OCI-LY7 (cell line): ENCODE measurements at regions not wholly inside any gene's neighbourhood (a gene's known extent, or its start where the extent isn't known, plus 50 kb on each side); places are given as distances from the start of the nearest gene placed in this dataset.

Experiments
- BruUV-seq: library from RNA; stranded (reverse); fragments of 400-500 nt; replicated peaks from 2 replicates; lab custom pipeline; 2021; lab: Mats Ljungman, UMichigan
- CTCF ChIA-PET: fragments of 300-600 bp; sonication (Branson Sonifier 250); formaldehyde crosslinking; loops from one replicate; lab custom pipeline; 2022; ENCODE audit warnings: antibody characterized with exemption; ENCODE audit not compliant: unreplicated experiment; lab: Charles Lee
- POLR2A ChIA-PET: fragments of 300-600 bp; sonication (Branson Sonifier 250); formaldehyde crosslinking; loops from one replicate; lab custom pipeline; 2022; ENCODE audit warnings: antibody characterized with exemption; lab: Charles Lee
- DNase-seq: peaks from one replicate; pipeline ENCODE4 v3.0.0-alpha.2; 2015; ENCODE audit warnings: low spot score
- H2AFZ ChIP-seq: fragments of 200-600 bp; sonication (generic), shearing (Covaris generic); 2 replicates; pipeline ENCODE4 v1.6.1; 2014; ENCODE audit warnings: mild to moderate bottlenecking, antibody characterized with exemption, low read length, moderate library complexity
- H3K27ac ChIP-seq: fragments of 200-600 bp; sonication (generic); 2 replicates; pipeline ENCODE4 v1.5.1; 2014; ENCODE audit warnings: mixed run types, low read depth, mild to moderate bottlenecking, moderate library complexity, low read length, inconsistent platforms; ENCODE audit not compliant: poor library complexity, severe bottlenecking
- H3K36me3 ChIP-seq: fragments of 200-600 bp; sonication (generic); 2 replicates; pipeline ENCODE4 v1.6.1; 2014; ENCODE audit warnings: mild to moderate bottlenecking, antibody characterized with exemption, low read length, moderate library complexity, mixed read lengths; ENCODE audit not compliant: insufficient read depth
- H3K4me1 ChIP-seq: fragments of 200-600 bp; sonication (generic); 2 replicates; pipeline ENCODE4 v1.5.1; 2014; ENCODE audit warnings: mild to moderate bottlenecking, low read length; ENCODE audit not compliant: insufficient read depth, poor library complexity, severe bottlenecking
- H3K4me2 ChIP-seq: fragments of 200-600 bp; sonication (generic); 2 replicates; pipeline ENCODE4 v1.6.1; 2014; ENCODE audit warnings: mild to moderate bottlenecking, low read length
- H3K4me3 ChIP-seq: fragments of 200-600 bp; sonication (generic); 2 replicates; pipeline ENCODE4 v1.5.1; 2014; ENCODE audit warnings: mild to moderate bottlenecking, low read depth, low read length; ENCODE audit not compliant: poor library complexity, severe bottlenecking
- H3K79me2 ChIP-seq: fragments of 200-600 bp; sonication (generic); 2 replicates; pipeline ENCODE4 v1.6.1; 2016; ENCODE audit warnings: low read depth, mild to moderate bottlenecking, low read length, moderate library complexity, mixed read lengths; ENCODE audit not compliant: insufficient read depth
- H3K9me2 ChIP-seq: fragments of 200-600 bp; sonication (generic); 2 replicates; pipeline ENCODE4 v1.6.1; 2016; ENCODE audit warnings: mild to moderate bottlenecking, low read length, mixed read lengths; ENCODE audit not compliant: insufficient read depth
- H3K9me3 ChIP-seq: fragments of 200-600 bp; sonication (generic); 2 replicates; pipeline ENCODE4 v1.6.1; 2014; ENCODE audit warnings: mild to moderate bottlenecking, mixed run types, low read length, mixed read lengths
- H4K20me1 ChIP-seq: fragments of 200-600 bp; sonication (generic); 2 replicates; pipeline ENCODE4 v1.6.1; 2014; ENCODE audit warnings: mild to moderate bottlenecking, antibody characterized with exemption, low read length, moderate library complexity, mixed read lengths; ENCODE audit not compliant: insufficient read depth
- EZH2phosphoT487 ChIP-seq: fragments of 200-600 bp; sonication (generic); IDR thresholded peaks from 2 replicates; pipeline ENCODE4 v1.6.1; 2018; ENCODE audit warnings: low read depth, borderline replicate concordance, mild to moderate bottlenecking, mixed run types, antibody characterized with exemption, low read length, moderate library complexity, mixed read lengths
- intact Hi-C: fragments of 100-400 bp; cut with micrococcal nuclease; formaldehyde crosslinking; loops from one replicate; pipeline ENCODE4 v1.10.0; 2022; ENCODE audit not compliant: unreplicated experiment
- TF ChIP-seq, protein P1 (sequence below): fragments of 200-600 bp; sonication (generic); conservative IDR thresholded peaks from 2 replicates; pipeline ENCODE4 v1.5.1; 2014; ENCODE audit warnings: mild to moderate bottlenecking, antibody characterized with exemption, low read length, moderate library complexity, mixed read lengths

DNA sequence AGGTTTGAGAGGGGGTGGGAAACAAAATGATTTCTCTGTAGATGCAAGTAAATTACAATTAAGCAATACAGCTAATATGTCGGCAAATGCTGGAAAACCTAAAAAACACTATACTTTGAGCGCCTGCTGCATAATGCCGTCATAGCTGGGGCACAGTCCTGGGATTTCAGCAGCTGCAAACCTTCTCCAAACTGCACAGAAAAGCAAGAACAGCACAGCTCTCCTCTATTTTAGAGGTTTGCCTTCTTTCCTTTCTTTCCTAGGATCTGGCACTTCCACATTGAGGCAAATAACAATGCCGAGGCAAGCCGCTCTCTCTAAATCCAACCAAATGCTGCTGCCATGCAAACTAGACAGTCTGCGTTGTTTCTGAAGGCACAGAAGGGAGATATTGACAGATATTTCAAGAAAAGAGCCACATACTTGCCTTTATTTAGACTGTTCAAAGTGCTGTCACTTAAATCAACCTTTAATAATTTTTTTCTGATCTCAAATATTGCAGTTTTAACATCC, 287.1 kb upstream of the G2E3 start:
- Histone ChIP-seq H3K79me2 (no peaks in the 10 kb centered on the region), H4K20me1 (no peaks in the 10 kb centered on the region), H3K4me3 (no peak overlapping the region), H3K4me2 (no peak overlapping the region), H3K9me3 (no peaks in the 10 kb centered on the region), H3K4me1 (no peaks in the 10 kb centered on the region), H2AFZ (no peak overlapping the region), H3K9me2 (no peaks in the 10 kb centered on the region), H3K36me3 (no peaks in the 10 kb centered on the region), H3K27ac (no peak overlapping the region)
- DNase-seq, result no peak
- no TSS peak for BruUV-seq
- POLR2A ChIA-PET, result interaction anchor here (0.7 kb wide), 1 partner anchor 112 kb away, joined by 3 read pairs; no protein-coding TSS in a partner anchor
- CTCF ChIA-PET, result no interaction called here
- intact Hi-C loops, result no loop called here
- no peak for TF ChIP-seq EZH2phosphoT487
- TF ChIP-seq, protein P1, sequence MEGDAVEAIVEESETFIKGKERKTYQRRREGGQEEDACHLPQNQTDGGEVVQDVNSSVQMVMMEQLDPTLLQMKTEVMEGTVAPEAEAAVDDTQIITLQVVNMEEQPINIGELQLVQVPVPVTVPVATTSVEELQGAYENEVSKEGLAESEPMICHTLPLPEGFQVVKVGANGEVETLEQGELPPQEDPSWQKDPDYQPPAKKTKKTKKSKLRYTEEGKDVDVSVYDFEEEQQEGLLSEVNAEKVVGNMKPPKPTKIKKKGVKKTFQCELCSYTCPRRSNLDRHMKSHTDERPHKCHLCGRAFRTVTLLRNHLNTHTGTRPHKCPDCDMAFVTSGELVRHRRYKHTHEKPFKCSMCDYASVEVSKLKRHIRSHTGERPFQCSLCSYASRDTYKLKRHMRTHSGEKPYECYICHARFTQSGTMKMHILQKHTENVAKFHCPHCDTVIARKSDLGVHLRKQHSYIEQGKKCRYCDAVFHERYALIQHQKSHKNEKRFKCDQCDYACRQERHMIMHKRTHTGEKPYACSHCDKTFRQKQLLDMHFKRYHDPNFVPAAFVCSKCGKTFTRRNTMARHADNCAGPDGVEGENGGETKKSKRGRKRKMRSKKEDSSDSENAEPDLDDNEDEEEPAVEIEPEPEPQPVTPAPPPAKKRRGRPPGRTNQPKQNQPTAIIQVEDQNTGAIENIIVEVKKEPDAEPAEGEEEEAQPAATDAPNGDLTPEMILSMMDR, result no peak

DNA sequence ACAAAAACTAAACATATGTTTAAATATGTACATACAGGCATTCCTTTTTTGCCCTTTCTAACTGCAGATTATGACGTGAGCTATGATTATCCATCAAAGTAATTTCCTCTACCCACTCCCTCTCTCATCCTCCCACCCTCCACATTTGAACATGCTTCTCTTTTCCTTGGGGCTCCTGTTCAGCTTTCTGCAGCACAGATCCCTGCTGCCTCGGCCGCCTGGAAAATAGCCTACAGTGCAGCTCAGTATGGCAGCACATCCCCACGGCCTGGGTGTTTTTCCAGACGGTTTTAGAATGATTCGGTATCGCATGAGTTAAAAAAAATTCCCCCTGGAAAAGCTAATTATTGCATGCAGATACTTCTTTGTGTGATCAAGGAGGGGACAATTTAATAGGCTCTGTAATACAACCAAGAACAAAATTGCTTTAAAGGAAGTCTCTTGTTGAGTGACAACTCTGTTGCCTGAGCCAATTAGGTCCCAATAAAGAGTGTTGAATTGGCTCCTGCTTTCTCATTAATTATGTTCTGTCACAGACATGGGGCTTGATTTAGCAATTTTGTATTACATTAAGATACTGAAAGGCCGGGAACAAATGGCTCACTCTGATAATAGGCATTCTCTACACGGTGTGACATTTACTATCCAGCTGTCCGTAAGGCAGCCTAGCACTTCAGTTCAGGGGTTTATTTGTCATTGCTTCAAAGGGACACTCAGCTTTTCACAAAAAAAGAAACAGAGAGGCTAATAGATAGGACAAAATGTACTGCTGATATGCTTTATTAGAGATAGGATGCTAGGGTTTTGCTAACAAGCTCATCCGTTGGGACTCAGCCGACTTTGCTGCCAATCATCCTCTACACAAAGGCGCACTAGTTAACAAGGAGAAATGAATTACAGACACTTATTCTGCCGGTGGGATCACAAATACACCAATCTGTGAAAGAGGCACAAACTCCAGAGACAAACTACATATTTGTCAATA, 285.8 kb upstream of the G2E3 start:
- BruUV-seq, result no TSS peak
- intact Hi-C loops, result no loop called here
- no peak overlapping the region for H3K27ac ChIP-seq
- ChIA-PET POLR2A (interaction anchor here (0.6 kb wide), 1 partner anchor 941 kb away, joined by 3 read pairs; no protein-coding TSS in a partner anchor), CTCF (no interaction called here)
- no peak for DNase-seq
- TF ChIP-seq, protein P1, result no peak
- no peak for TF ChIP-seq EZH2phosphoT487
- H3K9me3 ChIP-seq, result no peaks in the 10 kb centered on the region
- no peaks in the 10 kb centered on the region for H3K79me2 ChIP-seq
- H3K4me2 ChIP-seq, result no peak overlapping the region
- no peaks in the 10 kb centered on the region for H3K4me1 ChIP-seq
- H3K4me3 ChIP-seq, result no peak overlapping the region
- no peaks in the 10 kb centered on the region for H3K9me2 ChIP-seq
- no peaks in the 10 kb centered on the region for H3K36me3 ChIP-seq
- H2AFZ ChIP-seq, result no peak overlapping the region
- H4K20me1 ChIP-seq, result no peaks in the 10 kb centered on the region

DNA sequence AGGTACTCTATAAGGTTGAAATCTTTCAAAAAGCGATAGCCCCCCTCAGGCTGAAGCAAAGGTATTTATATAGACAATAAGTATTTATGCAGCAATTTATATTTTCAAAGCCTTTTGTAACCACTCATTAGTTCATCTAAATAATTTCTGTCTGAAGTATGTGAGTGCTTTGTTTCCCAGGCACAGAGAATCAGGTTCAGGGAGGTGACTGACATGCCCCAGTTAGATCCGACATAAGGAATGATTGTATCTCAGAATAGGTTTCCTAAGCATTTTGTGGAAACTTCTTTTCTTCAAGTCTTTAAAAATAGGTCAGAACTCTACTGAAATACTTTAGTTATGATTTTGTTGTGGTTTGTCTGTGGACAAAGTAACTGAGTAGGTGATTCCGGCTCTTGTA, 283.4 kb upstream of the G2E3 start:
- CTCF ChIA-PET, result no interaction called here
- no peaks in the 10 kb centered on the region for H3K36me3 ChIP-seq
- no TSS peak for BruUV-seq

More for the DNA sequence above, 283.4 kb upstream of the G2E3 start:
- Histone ChIP-seq H2AFZ (no peak overlapping the region), H3K9me3 (no peaks in the 10 kb centered on the region), H3K4me2 (no peak overlapping the region), H3K4me3 (no peak overlapping the region), H3K4me1 (no peaks in the 10 kb centered on the region), H3K79me2 (no peaks in the 10 kb centered on the region), H3K9me2 (no peaks in the 10 kb centered on the region), H3K27ac (no peak overlapping the region), H4K20me1 (no peaks in the 10 kb centered on the region)
- DNase-seq, result no peak
- TF ChIP-seq, protein P1, result no peak
- intact Hi-C loops, result no loop called here
- POLR2A ChIA-PET, result no interaction called here
